Peyer's patch (tissue), 4 donors: ENCODE measurements at regions not wholly inside any gene's neighbourhood (a gene's known extent, or its start where the extent isn't known, plus 50 kb on each side); places are given as distances from the start of the nearest gene placed in this dataset.

ENCODE experiments used
- POLR2A ChIP-seq, 2 donors: fragments of 450-650 bp; IDR thresholded peaks; one replicate each; pipeline ENCODE4 v1.5.1; 2017; ENCODE audit warnings: antibody characterized with exemption in 2 of 2, mild to moderate bottlenecking in 2 of 2, moderate library complexity in 2 of 2
- TF ChIP-seq, protein P1 (sequence below), 6 experiments: fragments of 450-650 bp in 4 of 6; fragments of 200-600 bp in 2 of 6; sonication (generic) in 1 of 6; IDR thresholded peaks; one replicate each; pipeline ENCODE4 v1.5.1; 2017 to 2019; ENCODE audit warnings: antibody characterized with exemption in 6 of 6, mild to moderate bottlenecking in 3 of 6, moderate library complexity in 1 of 6

DNA sequence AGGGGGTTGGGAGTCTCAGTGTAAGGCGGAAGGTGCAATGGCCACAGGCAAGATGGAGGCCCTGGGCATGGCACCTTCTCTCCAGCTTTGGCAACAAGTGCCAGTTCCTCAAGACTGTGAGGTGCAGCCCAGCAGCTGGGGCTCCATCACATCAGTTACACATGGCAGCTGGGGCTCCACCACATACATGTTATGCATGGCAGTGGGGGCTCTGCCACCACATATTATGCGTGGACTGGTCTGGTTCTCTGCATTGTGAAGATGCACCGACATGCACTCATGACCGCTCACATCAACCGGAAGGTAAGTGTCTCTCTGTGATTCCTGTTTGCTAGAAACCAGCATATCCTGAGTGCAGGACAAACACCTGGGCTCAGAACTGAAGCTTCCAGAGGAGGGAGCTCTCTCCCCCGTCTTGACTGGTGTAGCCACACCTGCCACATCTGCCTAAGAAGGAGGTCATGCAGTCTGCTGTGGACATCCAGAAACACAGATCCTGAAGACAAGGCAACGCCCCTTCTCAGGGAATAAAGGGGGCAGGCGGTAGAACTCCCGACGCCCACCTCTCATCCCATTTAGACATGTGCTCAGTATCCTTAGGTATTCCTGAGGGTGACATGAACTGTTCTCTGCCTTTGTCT is 104.1 kb upstream of the TMPRSS2 start:
- TF ChIP-seq, protein P1, sequence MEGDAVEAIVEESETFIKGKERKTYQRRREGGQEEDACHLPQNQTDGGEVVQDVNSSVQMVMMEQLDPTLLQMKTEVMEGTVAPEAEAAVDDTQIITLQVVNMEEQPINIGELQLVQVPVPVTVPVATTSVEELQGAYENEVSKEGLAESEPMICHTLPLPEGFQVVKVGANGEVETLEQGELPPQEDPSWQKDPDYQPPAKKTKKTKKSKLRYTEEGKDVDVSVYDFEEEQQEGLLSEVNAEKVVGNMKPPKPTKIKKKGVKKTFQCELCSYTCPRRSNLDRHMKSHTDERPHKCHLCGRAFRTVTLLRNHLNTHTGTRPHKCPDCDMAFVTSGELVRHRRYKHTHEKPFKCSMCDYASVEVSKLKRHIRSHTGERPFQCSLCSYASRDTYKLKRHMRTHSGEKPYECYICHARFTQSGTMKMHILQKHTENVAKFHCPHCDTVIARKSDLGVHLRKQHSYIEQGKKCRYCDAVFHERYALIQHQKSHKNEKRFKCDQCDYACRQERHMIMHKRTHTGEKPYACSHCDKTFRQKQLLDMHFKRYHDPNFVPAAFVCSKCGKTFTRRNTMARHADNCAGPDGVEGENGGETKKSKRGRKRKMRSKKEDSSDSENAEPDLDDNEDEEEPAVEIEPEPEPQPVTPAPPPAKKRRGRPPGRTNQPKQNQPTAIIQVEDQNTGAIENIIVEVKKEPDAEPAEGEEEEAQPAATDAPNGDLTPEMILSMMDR (IDR thresholded peaks at IDR 0.05) = peak in 3 of 6 experiments; percentile 50 to 69 (median 67)
- no peak for TF ChIP-seq POLR2A (IDR thresholded peaks at IDR 0.05)
